Erythroblast (primary cell): ENCODE measurements at regions not wholly inside any gene's neighbourhood (a gene's known extent, or its start where the extent isn't known, plus 50 kb on each side); places are given as distances from the start of the nearest gene placed in this dataset.

Experiments
- GATA1 ChIP-seq: IDR thresholded peaks from 2 replicates; pipeline ENCODE4 v1.6.1; 2011; ENCODE audit warnings: low read depth, mild to moderate bottlenecking, control low read depth, low read length, moderate library complexity
- POLR2A ChIP-seq: IDR thresholded peaks from 2 replicates; pipeline ENCODE4 v1.6.1; 2011; ENCODE audit warnings: mild to moderate bottlenecking, low read length

- TF ChIP-seq POLR2A (no peak), GATA1 (no peak)
These were observed 302.7 kb downstream of the RPS24 start for GRCh38 chr10:78336402-78336791.
